ENCODE measurements at regions not wholly inside any gene's neighbourhood (a gene's known extent, or its start where the extent isn't known, plus 50 kb on each side); places are given as distances from the start of the nearest gene placed in this dataset.

DNA sequence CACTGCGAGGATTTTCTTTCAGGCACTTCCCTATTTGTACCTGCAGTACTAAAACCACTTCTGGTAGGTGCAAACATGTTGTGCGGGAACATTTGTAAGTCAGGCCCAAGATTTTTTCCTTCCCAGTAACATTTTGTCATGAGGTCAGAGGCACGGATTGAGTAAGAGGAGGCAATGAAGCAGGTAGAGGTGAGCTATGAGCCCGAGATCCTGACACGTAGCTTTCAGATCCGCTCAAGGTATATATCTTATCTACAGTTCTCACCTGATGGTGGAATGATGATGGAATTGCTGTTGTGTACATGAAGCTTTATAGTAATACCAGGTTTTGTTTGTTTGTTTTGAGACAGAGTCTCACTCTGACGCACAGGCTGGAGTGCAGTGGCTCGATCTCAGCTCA lies 497.5 kb downstream of the NR2F2 start:
- TF ChIP-seq, protein P1, sequence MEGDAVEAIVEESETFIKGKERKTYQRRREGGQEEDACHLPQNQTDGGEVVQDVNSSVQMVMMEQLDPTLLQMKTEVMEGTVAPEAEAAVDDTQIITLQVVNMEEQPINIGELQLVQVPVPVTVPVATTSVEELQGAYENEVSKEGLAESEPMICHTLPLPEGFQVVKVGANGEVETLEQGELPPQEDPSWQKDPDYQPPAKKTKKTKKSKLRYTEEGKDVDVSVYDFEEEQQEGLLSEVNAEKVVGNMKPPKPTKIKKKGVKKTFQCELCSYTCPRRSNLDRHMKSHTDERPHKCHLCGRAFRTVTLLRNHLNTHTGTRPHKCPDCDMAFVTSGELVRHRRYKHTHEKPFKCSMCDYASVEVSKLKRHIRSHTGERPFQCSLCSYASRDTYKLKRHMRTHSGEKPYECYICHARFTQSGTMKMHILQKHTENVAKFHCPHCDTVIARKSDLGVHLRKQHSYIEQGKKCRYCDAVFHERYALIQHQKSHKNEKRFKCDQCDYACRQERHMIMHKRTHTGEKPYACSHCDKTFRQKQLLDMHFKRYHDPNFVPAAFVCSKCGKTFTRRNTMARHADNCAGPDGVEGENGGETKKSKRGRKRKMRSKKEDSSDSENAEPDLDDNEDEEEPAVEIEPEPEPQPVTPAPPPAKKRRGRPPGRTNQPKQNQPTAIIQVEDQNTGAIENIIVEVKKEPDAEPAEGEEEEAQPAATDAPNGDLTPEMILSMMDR (IDR thresholded peaks at IDR 0.05; ENCODE audit: low read depth, low read length, missing control alignments) = no peak
- no peak overlapping the region for H3K4me3 ChIP-seq (replicated peaks; ENCODE audit: low read depth, low read length)
- DNase-seq (ENCODE audit: extremely low read depth, low read depth) = no peak

GRCh38 chr15:96837241-96837970 lies 506.9 kb downstream of the NR2F2 start:
- H3K4me3 ChIP-seq (replicated peaks; ENCODE audit: low read depth, low read length) = no peak overlapping the region
- no peak for DNase-seq (ENCODE audit: extremely low read depth, low read depth)
- TF ChIP-seq, protein P1 (IDR thresholded peaks at IDR 0.05; ENCODE audit: low read depth, low read length, missing control alignments) = no peak

DNA sequence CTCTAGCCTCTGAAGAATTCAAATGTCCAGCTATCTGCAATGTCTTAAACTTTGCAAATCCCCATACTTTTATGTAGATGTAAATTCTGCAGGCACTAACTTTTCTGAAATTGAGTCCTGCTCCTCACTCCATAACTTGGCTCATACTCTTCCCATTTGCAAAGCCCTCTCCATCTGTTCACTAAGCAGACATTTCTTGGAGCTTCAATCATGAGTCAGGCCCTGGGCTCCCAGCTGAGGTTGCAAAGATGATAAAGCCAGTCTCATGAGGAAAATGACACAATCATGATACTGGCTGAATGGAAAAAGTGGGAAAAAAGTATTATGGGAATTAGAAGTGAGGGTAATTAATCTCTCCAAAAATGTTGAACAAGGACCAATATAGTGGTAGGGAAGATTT lies 507.6 kb downstream of the NR2F2 start:
- TF ChIP-seq, protein P1 (IDR thresholded peaks at IDR 0.05; ENCODE audit: low read depth, low read length, missing control alignments) = no peak
- DNase-seq (ENCODE audit: extremely low read depth, low read depth) = no peak
- H3K4me3 ChIP-seq (replicated peaks; ENCODE audit: low read depth, low read length) = no peak overlapping the region

DNA sequence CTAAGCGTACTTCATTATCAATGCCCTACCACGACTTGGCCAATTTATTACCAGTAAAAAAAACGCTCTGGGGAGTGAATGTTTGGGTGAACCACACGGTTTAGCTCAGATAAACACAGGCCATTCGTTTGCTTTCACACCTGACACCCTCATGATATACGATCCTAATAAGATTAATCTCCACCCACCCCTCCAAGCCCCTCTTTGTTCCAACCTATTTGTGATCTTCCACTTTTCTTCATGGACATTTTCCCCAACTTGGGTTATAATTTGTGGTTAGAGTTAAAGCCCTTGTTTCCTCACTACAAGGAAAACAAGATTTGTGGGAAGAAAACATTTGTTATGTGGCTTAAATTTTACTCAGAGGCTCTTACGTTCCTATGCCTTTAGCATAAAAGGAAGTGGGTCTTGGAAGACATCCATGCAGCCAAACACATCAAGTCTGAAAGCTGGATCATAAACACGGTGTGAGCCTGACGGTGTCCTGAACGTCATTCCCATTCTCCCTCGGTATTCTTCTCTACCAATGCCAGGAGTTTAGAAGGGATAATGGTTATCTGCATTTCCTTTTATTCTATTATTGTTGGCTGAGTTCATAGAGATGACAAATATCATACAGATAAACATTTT lies 518.9 kb downstream of the NR2F2 start:
- TF ChIP-seq, protein P1 (IDR thresholded peaks at IDR 0.05; ENCODE audit: low read depth, low read length, missing control alignments) = no peak
- no peak for DNase-seq (ENCODE audit: extremely low read depth, low read depth)
- no peak overlapping the region for H3K4me3 ChIP-seq (replicated peaks; ENCODE audit: low read depth, low read length)

DNA sequence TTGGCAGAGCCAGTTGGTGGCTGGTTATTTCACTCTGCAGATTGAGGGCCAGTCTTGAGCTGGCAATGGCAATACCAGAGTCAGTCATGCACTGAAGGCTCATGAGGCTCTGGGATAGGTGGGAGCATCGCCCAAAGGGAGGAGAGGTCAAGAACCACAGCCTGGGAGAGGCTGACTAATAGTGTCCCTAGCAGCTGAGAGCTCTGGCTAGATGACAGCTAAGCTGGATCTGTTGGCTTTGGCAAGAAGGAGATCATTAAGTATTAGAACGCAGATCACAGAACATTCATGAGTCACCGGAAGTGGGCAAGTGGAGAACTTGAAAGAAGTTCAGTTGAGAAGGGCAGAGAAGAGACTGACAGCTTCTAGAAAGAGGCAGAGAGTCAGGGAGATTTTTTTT lies 521.1 kb downstream of the NR2F2 start:
- DNase-seq (ENCODE audit: extremely low read depth, low read depth) = no peak
- H3K4me3 ChIP-seq (replicated peaks; ENCODE audit: low read depth, low read length) = no peak overlapping the region
- TF ChIP-seq, protein P1 (IDR thresholded peaks at IDR 0.05; ENCODE audit: low read depth, low read length, missing control alignments) = no peak

- no peak for DNase-seq (ENCODE audit: extremely low read depth, low read depth)
- TF ChIP-seq, protein P1 (IDR thresholded peaks at IDR 0.05; ENCODE audit: low read depth, low read length, missing control alignments) = no peak
- H3K4me3 ChIP-seq (replicated peaks; ENCODE audit: low read depth, low read length) = no peak overlapping the region
Measured at GRCh38 chr15:96858694-96859093, 528.2 kb downstream of the NR2F2 start.

Data from HFF-Myc (cell line).